OCI-LY3 (cell line): ENCODE measurements at regions not wholly inside any gene's neighbourhood (a gene's known extent, or its start where the extent isn't known, plus 50 kb on each side); places are given as distances from the start of the nearest gene placed in this dataset.

Experiments
- H2AFZ ChIP-seq: fragments of 200-600, 300-600 bp; shearing (Covaris generic); 2 replicates; pipeline ENCODE4 v1.6.0; 2014; ENCODE audit warnings: antibody characterized with exemption, low read depth, low read length
- H3K27ac ChIP-seq: fragments of 200-600, 300-600 bp; sonication (generic); 2 replicates; pipeline ENCODE4 v1.5.1; 2014; ENCODE audit warnings: mild to moderate bottlenecking, low read length, moderate library complexity, mixed read lengths
- H3K27me3 ChIP-seq: fragments of 200-600, 300-600 bp; sonication (generic); 2 replicates; pipeline ENCODE4 v1.6.1; 2014; ENCODE audit warnings: low read depth, low read length, mixed read lengths
- H3K36me3 ChIP-seq: fragments of 200-600, 300-600 bp; sonication (generic); replicated peaks from 2 replicates; pipeline ENCODE3; 2014; ENCODE audit warnings: low read depth, low read length, mixed read lengths
- H3K4me1 ChIP-seq: fragments of 300-600, 200-600 bp; sonication (generic); 2 replicates; pipeline ENCODE4 v1.6.1; 2014; ENCODE audit warnings: low read length, mixed read lengths
- H3K4me2 ChIP-seq: fragments of 200-600, 300-600 bp; sonication (generic); 2 replicates; pipeline ENCODE4 v1.6.1; 2014; ENCODE audit warnings: low read length, mixed read lengths
- H3K4me3 ChIP-seq: fragments of 300-600, 200-600 bp; sonication (generic); 2 replicates; pipeline ENCODE4 v1.5.1; 2014; ENCODE audit warnings: antibody characterized with exemption, mild to moderate bottlenecking, low read length, moderate library complexity
- H3K79me2 ChIP-seq: fragments of 300-600, 200-600 bp; shearing (Covaris generic); 2 replicates; pipeline ENCODE4 v1.6.1; 2014; ENCODE audit warnings: mild to moderate bottlenecking, low read length, mixed read lengths
- H3K9ac ChIP-seq: fragments of 300-600, 200-600 bp; shearing (Covaris generic); 2 replicates; pipeline ENCODE4 v1.6.0; 2014; ENCODE audit warnings: mild to moderate bottlenecking, low read length, moderate library complexity
- H3K9me3 ChIP-seq: fragments of 200-600, 300-600 bp; shearing (Covaris generic); 2 replicates; pipeline ENCODE4 v1.6.1; 2014; ENCODE audit warnings: low read length, mixed read lengths; ENCODE audit not compliant: insufficient read depth
- H4K20me1 ChIP-seq: fragments of 200-600, 300-600 bp; sonication (generic); 2 replicates; pipeline ENCODE4 v1.6.1; 2016; ENCODE audit warnings: low read length, mixed read lengths; ENCODE audit not compliant: insufficient read depth
- EZH2phosphoT487 ChIP-seq: fragments of 200-600 bp; shearing (Covaris generic); IDR thresholded peaks from 2 replicates; pipeline ENCODE4 v1.6.1; 2018; ENCODE audit warnings: antibody characterized with exemption, mixed run types, low read depth
- TF ChIP-seq, protein P1 (sequence below): fragments of 200-600, 300-600 bp; sonication (generic); IDR thresholded peaks from 2 replicates; pipeline ENCODE4 v1.5.1; 2014; ENCODE audit warnings: antibody characterized with exemption, low read length, low read depth

DNA sequence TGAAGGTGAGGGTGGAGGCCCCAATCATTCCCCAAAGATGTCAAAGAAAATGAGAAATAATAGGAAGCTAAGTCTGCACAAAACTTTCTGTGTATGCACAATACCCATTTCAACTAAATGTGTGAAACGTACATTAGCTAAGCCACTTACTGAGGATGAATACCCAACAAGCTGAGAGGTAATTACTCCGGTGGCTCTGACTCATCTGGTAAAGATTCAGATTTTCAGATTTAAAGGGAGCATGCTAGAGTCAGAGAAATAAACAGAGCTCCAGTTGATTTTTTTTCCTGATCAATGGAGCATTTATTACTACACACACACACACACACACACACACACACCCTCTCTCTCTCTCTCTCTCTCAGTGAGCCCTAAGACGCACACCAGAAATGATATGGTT is 194.8 kb upstream of the ARGLU1 start:
- Histone ChIP-seq H3K79me2 (no peaks in the 10 kb centered on the region), H3K9ac (no peak overlapping the region), H3K4me1 (no peaks in the 10 kb centered on the region), H2AFZ (no peak overlapping the region), H3K27me3 (no peaks in the 10 kb centered on the region), H3K27ac (no peak overlapping the region), H3K36me3 (no peaks in the 10 kb centered on the region), H3K9me3 (no peaks in the 10 kb centered on the region), H3K4me2 (no peak overlapping the region), H4K20me1 (no peaks in the 10 kb centered on the region), H3K4me3 (no peak overlapping the region)
- TF ChIP-seq, protein P1, sequence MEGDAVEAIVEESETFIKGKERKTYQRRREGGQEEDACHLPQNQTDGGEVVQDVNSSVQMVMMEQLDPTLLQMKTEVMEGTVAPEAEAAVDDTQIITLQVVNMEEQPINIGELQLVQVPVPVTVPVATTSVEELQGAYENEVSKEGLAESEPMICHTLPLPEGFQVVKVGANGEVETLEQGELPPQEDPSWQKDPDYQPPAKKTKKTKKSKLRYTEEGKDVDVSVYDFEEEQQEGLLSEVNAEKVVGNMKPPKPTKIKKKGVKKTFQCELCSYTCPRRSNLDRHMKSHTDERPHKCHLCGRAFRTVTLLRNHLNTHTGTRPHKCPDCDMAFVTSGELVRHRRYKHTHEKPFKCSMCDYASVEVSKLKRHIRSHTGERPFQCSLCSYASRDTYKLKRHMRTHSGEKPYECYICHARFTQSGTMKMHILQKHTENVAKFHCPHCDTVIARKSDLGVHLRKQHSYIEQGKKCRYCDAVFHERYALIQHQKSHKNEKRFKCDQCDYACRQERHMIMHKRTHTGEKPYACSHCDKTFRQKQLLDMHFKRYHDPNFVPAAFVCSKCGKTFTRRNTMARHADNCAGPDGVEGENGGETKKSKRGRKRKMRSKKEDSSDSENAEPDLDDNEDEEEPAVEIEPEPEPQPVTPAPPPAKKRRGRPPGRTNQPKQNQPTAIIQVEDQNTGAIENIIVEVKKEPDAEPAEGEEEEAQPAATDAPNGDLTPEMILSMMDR = no peak
- TF ChIP-seq EZH2phosphoT487 = no peak

DNA sequence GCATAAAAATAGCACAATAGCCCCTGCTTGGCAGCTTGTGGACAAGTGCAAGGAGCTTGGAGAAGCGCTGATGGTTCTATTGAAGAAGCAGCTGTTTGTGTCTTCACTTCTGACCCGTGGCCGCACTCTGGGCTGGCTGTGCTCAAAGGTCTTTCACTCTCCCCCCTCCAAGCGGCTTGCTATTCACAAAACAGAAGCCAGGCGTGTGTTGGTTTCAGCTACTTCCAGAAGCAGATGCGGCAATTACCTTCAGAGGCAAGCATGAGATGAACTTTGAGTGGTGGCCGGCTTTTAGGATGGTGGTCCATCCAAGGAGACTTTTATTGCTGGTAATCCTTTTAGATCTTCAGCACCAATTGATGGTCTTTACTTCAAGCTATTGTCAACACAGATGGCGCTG is 188.5 kb upstream of the ARGLU1 start:
- TF ChIP-seq, protein P1 = no peak
- no peak for TF ChIP-seq EZH2phosphoT487
- H3K4me1 ChIP-seq = no peaks in the 10 kb centered on the region
- H4K20me1 ChIP-seq = no peaks in the 10 kb centered on the region

GRCh38 chr13:106755542-106755941 is 187.6 kb upstream of the ARGLU1 start:
- Histone ChIP-seq H3K79me2 (no peaks in the 10 kb centered on the region), H3K4me1 (no peaks in the 10 kb centered on the region), H3K4me3 (no peak overlapping the region), H3K36me3 (no peaks in the 10 kb centered on the region), H3K27me3 (no peaks in the 10 kb centered on the region), H2AFZ (no peak overlapping the region), H3K27ac (no peak overlapping the region), H3K9ac (no peak overlapping the region), H3K9me3 (no peaks in the 10 kb centered on the region), H3K4me2 (no peak overlapping the region), H4K20me1 (no peaks in the 10 kb centered on the region)
- TF ChIP-seq, protein P1 = no peak
- no peak for TF ChIP-seq EZH2phosphoT487

More for the DNA sequence above, 188.5 kb upstream of the ARGLU1 start:
- Histone ChIP-seq H2AFZ (no peak overlapping the region), H3K4me2 (no peak overlapping the region), H3K4me3 (no peak overlapping the region), H3K79me2 (no peaks in the 10 kb centered on the region), H3K9me3 (no peaks in the 10 kb centered on the region), H3K9ac (no peak overlapping the region), H3K27me3 (no peaks in the 10 kb centered on the region), H3K27ac (no peak overlapping the region), H3K36me3 (no peaks in the 10 kb centered on the region)

DNA sequence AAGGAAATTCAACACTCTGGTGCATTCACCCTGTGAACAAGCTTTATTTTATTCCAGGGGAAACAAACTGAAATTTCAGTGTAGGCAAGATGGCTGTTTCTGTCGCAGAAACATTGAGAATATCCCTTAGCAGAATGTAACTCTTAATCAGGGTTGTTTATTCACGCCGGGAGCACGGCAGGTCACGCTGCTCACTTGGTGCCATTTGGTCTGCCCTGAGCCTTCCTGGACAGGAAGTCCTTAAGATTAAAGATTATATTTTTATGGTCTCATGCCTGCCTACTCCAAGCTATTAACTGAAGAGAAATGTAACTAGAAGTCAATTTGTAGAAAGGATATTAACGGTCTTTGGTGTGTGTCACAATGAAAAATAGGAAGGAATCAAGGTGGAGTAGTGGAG is 185.3 kb upstream of the ARGLU1 start:
- Histone ChIP-seq H4K20me1 (no peaks in the 10 kb centered on the region), H2AFZ (no peak overlapping the region), H3K4me2 (no peak overlapping the region), H3K9me3 (no peaks in the 10 kb centered on the region), H3K4me3 (no peak overlapping the region), H3K27ac (no peak overlapping the region), H3K4me1 (no peaks in the 10 kb centered on the region), H3K79me2 (no peaks in the 10 kb centered on the region), H3K9ac (no peak overlapping the region), H3K27me3 (no peaks in the 10 kb centered on the region), H3K36me3 (no peaks in the 10 kb centered on the region)
- TF ChIP-seq, protein P1 = no peak
- no peak for TF ChIP-seq EZH2phosphoT487
